BJ (cell line): ENCODE measurements at regions not wholly inside any gene's neighbourhood (a gene's known extent, or its start where the extent isn't known, plus 50 kb on each side); places are given as distances from the start of the nearest gene placed in this dataset.

Experiments
- CTCF ChIA-PET: fragments of 350-600 bp; formaldehyde crosslinking; extraction: SDS; loops from one replicate; lab custom pipeline; 2021; ENCODE audit warnings: antibody characterized with exemption, inconsistent platforms; lab: Yijun Ruan, JAX
- POLR2A ChIA-PET: fragments of 300-600 bp; sonication (Branson Sonifier 250); formaldehyde crosslinking; extraction: SDS; loops from one replicate; lab custom pipeline; 2021; ENCODE audit warnings: antibody characterized with exemption; lab: Charles Lee
- DNase-seq: peaks from one replicate; pipeline ENCODE4 v3.0.0-alpha.2; 2011; ENCODE audit warnings: low read depth
- H3K27me3 ChIP-seq: 2 replicates; pipeline ENCODE4 v1.6.0; 2011; ENCODE audit warnings: low read length; ENCODE audit not compliant: control insufficient read depth, insufficient read depth
- H3K36me3 ChIP-seq: 2 replicates; pipeline ENCODE4 v1.5.1; 2011; ENCODE audit warnings: low read length; ENCODE audit not compliant: control insufficient read depth, insufficient read depth
- H3K4me3 ChIP-seq: 2 replicates; pipeline ENCODE4 v1.5.1; 2011; ENCODE audit warnings: low read depth, mild to moderate bottlenecking, control low read depth, low read length
- CTCF ChIP-seq: IDR thresholded peaks from 2 replicates; pipeline ENCODE4 v1.5.1; 2011; ENCODE audit warnings: low read depth, mild to moderate bottlenecking, control low read depth, inconsistent platforms, low read length, moderate library complexity; ENCODE audit not compliant: insufficient read depth

- no peak overlapping the region for H3K4me3 ChIP-seq
- no peaks in the 10 kb centered on the region for H3K36me3 ChIP-seq
- H3K27me3 ChIP-seq: no peaks in the 10 kb centered on the region
- POLR2A ChIA-PET: no interaction called here
- CTCF ChIA-PET: interaction anchor here (0.6 kb wide), 1 partner anchor 8 kb away, joined by 3 read pairs; no protein-coding TSS in a partner anchor
- no peak for TF ChIP-seq CTCF
- no peak for DNase-seq
These were observed 1017.5 kb upstream of the IGFBP7 start for GRCh38 chr4:58127680-58128079.

- ChIA-PET CTCF (interaction anchor here (0.7 to 0.8 kb wide), 2 partner anchors 8 to 877 kb away, joined by 3 read pairs; no protein-coding TSS in a partner anchor), POLR2A (no interaction called here)
- DNase-seq: no peak
- Histone ChIP-seq H3K4me3 (no peak overlapping the region), H3K36me3 (no peaks in the 10 kb centered on the region), H3K27me3 (no peaks in the 10 kb centered on the region)
- no peak for TF ChIP-seq CTCF
These were observed 1009.1 kb upstream of the IGFBP7 start for GRCh38 chr4:58119298-58119697.

- no peak for DNase-seq
- TF ChIP-seq CTCF: no peak
- no peaks in the 10 kb centered on the region for H3K27me3 ChIP-seq
- ChIA-PET CTCF (no interaction called here), POLR2A (no interaction called here)
- H3K36me3 ChIP-seq: no peaks in the 10 kb centered on the region
- no peak overlapping the region for H3K4me3 ChIP-seq
These were observed 1002.9 kb upstream of the IGFBP7 start for GRCh38 chr4:58113126-58113525.

GRCh38 chr4:58111818-58112217 is 1001.6 kb upstream of the IGFBP7 start:
- DNase-seq: no peak
- Histone ChIP-seq H3K36me3 (no peaks in the 10 kb centered on the region), H3K27me3 (no peaks in the 10 kb centered on the region), H3K4me3 (no peak overlapping the region)
- TF ChIP-seq CTCF: no peak
- POLR2A ChIA-PET: no interaction called here
- CTCF ChIA-PET: no interaction called here

GRCh38 chr4:58093352-58093751 is 983.2 kb upstream of the IGFBP7 start:
- ChIA-PET CTCF (no interaction called here), POLR2A (no interaction called here)
- no peak for TF ChIP-seq CTCF
- Histone ChIP-seq H3K4me3 (no peak overlapping the region), H3K27me3 (no peaks in the 10 kb centered on the region), H3K36me3 (no peaks in the 10 kb centered on the region)
- no peak for DNase-seq
